Astrocyte of the spinal cord (primary cell): ENCODE measurements at regions not wholly inside any gene's neighbourhood (a gene's known extent, or its start where the extent isn't known, plus 50 kb on each side); places are given as distances from the start of the nearest gene placed in this dataset.

Source experiments
- DNase-seq: peaks from one replicate; pipeline ENCODE4 v3.0.0; 2011; ENCODE audit warnings: low read depth, low spot score
- H3K4me3 ChIP-seq: 2 replicates; pipeline ENCODE4 v1.5.1; 2011; ENCODE audit warnings: low read depth, mild to moderate bottlenecking, low read length, moderate library complexity
- CTCF ChIP-seq: IDR thresholded peaks from 2 replicates; pipeline ENCODE4 v1.5.1; 2012; ENCODE audit warnings: low read depth, mild to moderate bottlenecking, low read length, inconsistent platforms
- in situ Hi-C: cut with HindIII; loops from 2 replicates; pipeline ENCODE4 v1.10.0; 2017; ENCODE audit warnings: low sequenced_read_pairs

- no peak for TF ChIP-seq CTCF
- in situ Hi-C loops, result no loop called here
- no peak overlapping the region for H3K4me3 ChIP-seq
- DNase-seq, result no peak
Observed at GRCh38 chr12:30824311-30824710, 69.6 kb upstream of the CAPRIN2 start.

GRCh38 chr12:30823764-30824163, 69.0 kb upstream of the CAPRIN2 start:
- TF ChIP-seq CTCF, result no peak
- DNase-seq, result no peak
- H3K4me3 ChIP-seq, result no peak overlapping the region
- in situ Hi-C loops, result no loop called here

- DNase-seq, result no peak
- no peak for TF ChIP-seq CTCF
- in situ Hi-C loops, result no loop called here
- peak overlapping the region; percentile 38 for H3K4me3 ChIP-seq
Observed at GRCh38 chr12:30823156-30823699, 68.5 kb upstream of the CAPRIN2 start.

GRCh38 chr12:30822385-30823155, 67.8 kb upstream of the CAPRIN2 start:
- in situ Hi-C loops, result no loop called here
- peak overlapping the region; percentile 38 for H3K4me3 ChIP-seq
- peak; percentile 11 for TF ChIP-seq CTCF
- peak; percentile 62 for DNase-seq

- no peak overlapping the region for H3K4me3 ChIP-seq
- no peak for DNase-seq
- TF ChIP-seq CTCF, result no peak
- in situ Hi-C loops, result no loop called here
Observed at GRCh38 chr12:30820406-30820946, 65.7 kb upstream of the CAPRIN2 start.

GRCh38 chr12:30818562-30818961, 63.8 kb upstream of the CAPRIN2 start:
- TF ChIP-seq CTCF, result no peak
- in situ Hi-C loops, result no loop called here

More at GRCh38 chr12:30818562-30818961, 63.8 kb upstream of the CAPRIN2 start:
- DNase-seq, result no peak
- no peak overlapping the region for H3K4me3 ChIP-seq
